OCI-LY7 (cell line): ENCODE measurements at regions not wholly inside any gene's neighbourhood (a gene's known extent, or its start where the extent isn't known, plus 50 kb on each side); places are given as distances from the start of the nearest gene placed in this dataset.

ENCODE experiments used
- EZH2phosphoT487 ChIP-seq: fragments of 200-600 bp; sonication (generic); IDR thresholded peaks from 2 replicates; pipeline ENCODE4 v1.6.1; 2018; ENCODE audit warnings: low read depth, borderline replicate concordance, mild to moderate bottlenecking, mixed run types, antibody characterized with exemption, low read length, moderate library complexity, mixed read lengths
- TF ChIP-seq, protein P1 (sequence below): fragments of 200-600 bp; sonication (generic); conservative IDR thresholded peaks from 2 replicates; pipeline ENCODE4 v1.5.1; 2014; ENCODE audit warnings: mild to moderate bottlenecking, antibody characterized with exemption, low read length, moderate library complexity, mixed read lengths

DNA sequence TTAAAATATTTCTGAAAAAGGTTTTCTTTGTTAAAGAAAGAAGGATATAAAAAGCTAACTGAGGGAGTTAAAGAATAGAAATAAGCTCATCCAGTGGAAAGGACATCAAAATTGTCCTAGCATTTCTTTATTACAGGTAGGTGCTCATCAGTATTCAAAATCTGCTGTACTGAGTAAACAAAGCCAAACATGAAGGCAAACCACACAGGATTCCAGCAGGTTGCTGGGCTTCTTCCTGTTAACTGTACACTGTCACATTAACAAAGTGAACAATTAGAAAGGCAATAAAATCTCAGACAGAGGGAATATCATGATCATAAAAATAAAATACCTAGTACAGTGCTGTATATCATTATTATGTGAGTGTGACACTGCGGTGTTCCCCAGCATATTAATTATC is 1541.0 kb downstream of the SLITRK5 start:
- TF ChIP-seq, protein P1, sequence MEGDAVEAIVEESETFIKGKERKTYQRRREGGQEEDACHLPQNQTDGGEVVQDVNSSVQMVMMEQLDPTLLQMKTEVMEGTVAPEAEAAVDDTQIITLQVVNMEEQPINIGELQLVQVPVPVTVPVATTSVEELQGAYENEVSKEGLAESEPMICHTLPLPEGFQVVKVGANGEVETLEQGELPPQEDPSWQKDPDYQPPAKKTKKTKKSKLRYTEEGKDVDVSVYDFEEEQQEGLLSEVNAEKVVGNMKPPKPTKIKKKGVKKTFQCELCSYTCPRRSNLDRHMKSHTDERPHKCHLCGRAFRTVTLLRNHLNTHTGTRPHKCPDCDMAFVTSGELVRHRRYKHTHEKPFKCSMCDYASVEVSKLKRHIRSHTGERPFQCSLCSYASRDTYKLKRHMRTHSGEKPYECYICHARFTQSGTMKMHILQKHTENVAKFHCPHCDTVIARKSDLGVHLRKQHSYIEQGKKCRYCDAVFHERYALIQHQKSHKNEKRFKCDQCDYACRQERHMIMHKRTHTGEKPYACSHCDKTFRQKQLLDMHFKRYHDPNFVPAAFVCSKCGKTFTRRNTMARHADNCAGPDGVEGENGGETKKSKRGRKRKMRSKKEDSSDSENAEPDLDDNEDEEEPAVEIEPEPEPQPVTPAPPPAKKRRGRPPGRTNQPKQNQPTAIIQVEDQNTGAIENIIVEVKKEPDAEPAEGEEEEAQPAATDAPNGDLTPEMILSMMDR = no peak
- no peak for TF ChIP-seq EZH2phosphoT487
